ENCODE measurements at regions not wholly inside any gene's neighbourhood (a gene's known extent, or its start where the extent isn't known, plus 50 kb on each side); places are given as distances from the start of the nearest gene placed in this dataset.
"Not testable (repeated sequence)": the region's sequence is repeated elsewhere in the genome, so short reads cannot be mapped to it uniquely, and the experiment has no call there.

GRCh38 chr6:49274809-49275769 is 188.0 kb downstream of the MMUT start:
- DNase-seq: not testable (repeated sequence)

GRCh38 chr6:49269190-49269589 is 193.9 kb downstream of the MMUT start:
- no peak for DNase-seq

GRCh38 chr6:49264909-49265308 is 198.1 kb downstream of the MMUT start:
- peak; percentile 4 for DNase-seq

GRCh38 chr6:49264496-49264895 is 198.6 kb downstream of the MMUT start:
- no peak for DNase-seq

GRCh38 chr6:49257549-49257948 is 205.5 kb downstream of the MMUT start:
- no peak for DNase-seq

GRCh38 chr6:49255335-49255734 is 207.7 kb downstream of the MMUT start:
- no peak for DNase-seq

GRCh38 chr6:49252901-49253300 is 210.2 kb downstream of the MMUT start:
- DNase-seq: peak; percentile 32

GRCh38 chr6:49233483-49233882 is 229.6 kb downstream of the MMUT start:
- DNase-seq: no peak

- no peak for DNase-seq
Observed at GRCh38 chr6:49225471-49225870, 237.6 kb downstream of the MMUT start.

- no peak for DNase-seq
Observed at GRCh38 chr6:49220293-49220692, 242.8 kb downstream of the MMUT start.

- no peak for DNase-seq
Observed at GRCh38 chr6:49205526-49205925, 257.5 kb downstream of the MMUT start.

GRCh38 chr6:49202924-49203536 is 260.0 kb downstream of the MMUT start:
- DNase-seq: no peak

GRCh38 chr6:49198015-49198414 is 265.0 kb downstream of the MMUT start:
- DNase-seq: no peak

- not testable (repeated sequence) for DNase-seq
Observed at GRCh38 chr6:49162379-49162778, 300.7 kb downstream of the MMUT start.

GRCh38 chr6:49155316-49155715 is 307.7 kb downstream of the MMUT start:
- no peak for DNase-seq

GRCh38 chr6:49151957-49152356 is 311.1 kb downstream of the MMUT start:
- DNase-seq: no peak

GRCh38 chr6:49151461-49151860 is 311.6 kb downstream of the MMUT start:
- DNase-seq: no peak

- DNase-seq: no peak
Observed at GRCh38 chr6:49151033-49151432, 312.0 kb downstream of the MMUT start.

GRCh38 chr6:49145280-49145679 is 317.8 kb downstream of the MMUT start:
- DNase-seq: no peak

- DNase-seq: no peak
Observed at GRCh38 chr6:49142421-49143151, 320.5 kb downstream of the MMUT start.

- no peak for DNase-seq
Observed at GRCh38 chr6:49121970-49122369, 341.1 kb downstream of the MMUT start.

GRCh38 chr6:49118478-49118877 is 344.6 kb downstream of the MMUT start:
- no peak for DNase-seq

GRCh38 chr6:49110916-49111315 is 352.1 kb downstream of the MMUT start:
- no peak for DNase-seq

- not testable (repeated sequence) for DNase-seq
Observed at GRCh38 chr6:49097664-49098063, 365.4 kb downstream of the MMUT start.

Measured in DMS153 (cell line).